Activated CD4-positive, alpha-beta T cell treated with anti-CD3 and anti-CD28 coated beads, Interleukin-2, amount 50 U/mL, for 24 hours (primary cell): ENCODE measurements at regions not wholly inside any gene's neighbourhood (a gene's known extent, or its start where the extent isn't known, plus 50 kb on each side); places are given as distances from the start of the nearest gene placed in this dataset.

Experiments used
- DNase-seq, 2 donors: peaks; one replicate each; pipeline ENCODE4 v3.0.0-alpha.2; 2020; ENCODE audit warnings: low read depth in 1 of 2, low spot score in 1 of 2

GRCh38 chr2:65483763-65484162 lies 51.4 kb upstream of the SPRED2 start:
- DNase-seq = no peak

DNA sequence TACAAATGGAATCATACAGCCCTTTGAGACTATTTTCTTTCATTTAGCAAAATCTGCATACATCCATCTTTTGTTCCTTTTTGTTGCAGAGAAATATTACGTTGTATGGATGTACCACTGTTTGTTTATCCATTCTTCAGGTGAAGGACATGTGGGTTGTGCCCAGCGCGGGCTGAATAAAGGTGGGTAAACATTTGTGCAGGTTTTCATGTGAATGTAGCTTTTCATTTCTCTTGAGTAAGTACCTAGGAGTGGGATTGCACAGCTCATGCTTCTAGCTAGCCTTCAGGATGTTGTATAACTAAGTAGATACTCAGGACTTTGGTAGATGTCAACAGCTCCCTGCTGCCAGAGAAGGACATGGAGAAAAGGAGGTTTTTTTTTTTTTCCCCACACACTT lies 50.6 kb upstream of the SPRED2 start:
- DNase-seq = no peak
